PC-9 (cell line): ENCODE measurements at regions not wholly inside any gene's neighbourhood (a gene's known extent, or its start where the extent isn't known, plus 50 kb on each side); places are given as distances from the start of the nearest gene placed in this dataset.

Experiments
- BruUV-seq: library from RNA; stranded (reverse); fragments of 400-500 nt; replicated peaks from 2 replicates; lab custom pipeline; 2021; lab: Mats Ljungman, UMichigan
- CTCF ChIA-PET: fragments of 300-600 bp; sonication (Branson Sonifier 250); formaldehyde crosslinking; loops from one replicate; lab custom pipeline; 2022; ENCODE audit warnings: antibody characterized with exemption; lab: Charles Lee
- POLR2A ChIA-PET: fragments of 300-600 bp; sonication (Branson Sonifier 250); formaldehyde crosslinking; loops from one replicate; lab custom pipeline; 2022; ENCODE audit warnings: antibody characterized with exemption; ENCODE audit not compliant: unreplicated experiment; lab: Charles Lee
- DNase-seq, 2 experiments: peaks; one replicate each; pipeline versions ENCODE4 v3.0.0 to v3.0.0-alpha.2; 2015 to 2022; ENCODE audit warnings: mixed read lengths in 1 of 2
- H2AFZ ChIP-seq: fragments of 200-600 bp; sonication (generic); 2 replicates; pipeline ENCODE4 v1.8.1; 2017; ENCODE audit warnings: antibody characterized with exemption
- H3F3A ChIP-seq: fragments of 200-600 bp; sonication (generic); 2 replicates; pipeline ENCODE4 v1.8.1; 2017; ENCODE audit warnings: antibody characterized with exemption, mild to moderate bottlenecking, low read depth; ENCODE audit not compliant: insufficient read depth
- H3K27ac ChIP-seq: fragments of 200-600 bp; sonication (generic); 2 replicates; pipeline ENCODE4 v1.6.1; 2016; ENCODE audit warnings: mixed run types
- H3K27me3 ChIP-seq: fragments of 200-600 bp; sonication (generic); 2 replicates; pipeline ENCODE4 v1.6.1; 2016; ENCODE audit warnings: low read depth, mixed run types; ENCODE audit not compliant: insufficient read depth
- H3K36me3 ChIP-seq: fragments of 200-600 bp; sonication (generic); 2 replicates; pipeline ENCODE4 v1.6.1; 2016; ENCODE audit warnings: low read depth, mixed run types
- H3K4me1 ChIP-seq: fragments of 200-600 bp; sonication (generic); replicated peaks from 2 replicates; pipeline ENCODE4 v1.6.1; 2016; ENCODE audit warnings: mixed run types; ENCODE audit not compliant: insufficient read depth
- H3K4me2 ChIP-seq: fragments of 200-600 bp; sonication (generic); 2 replicates; pipeline ENCODE4 v1.6.1; 2017; ENCODE audit warnings: mixed run types
- H3K4me3 ChIP-seq: fragments of 200-600 bp; sonication (generic); 2 replicates; pipeline ENCODE4 v1.6.1; 2016; ENCODE audit warnings: mixed run types
- H3K79me2 ChIP-seq: fragments of 200-600 bp; sonication (generic); 2 replicates; pipeline ENCODE4 v1.6.1; 2017; ENCODE audit warnings: low read depth, mixed run types
- H3K9me2 ChIP-seq: fragments of 200-600 bp; sonication (generic); 2 replicates; pipeline ENCODE4 v1.8.1; 2017; ENCODE audit warnings: mild to moderate bottlenecking; ENCODE audit not compliant: insufficient read depth
- H3K9me3 ChIP-seq: fragments of 200-600 bp; sonication (generic); 2 replicates; pipeline ENCODE4 v1.8.1; 2016; ENCODE audit warnings: low read depth; ENCODE audit not compliant: insufficient read depth
- H4K20me1 ChIP-seq: fragments of 200-600 bp; sonication (generic); 2 replicates; pipeline ENCODE4 v1.8.1; 2017; ENCODE audit not compliant: insufficient read depth
- CTCF ChIP-seq: fragments of 200-600 bp; sonication (generic); conservative IDR thresholded peaks from 2 replicates; pipeline ENCODE4 v1.6.1; 2017; ENCODE audit warnings: mixed run types, antibody characterized with exemption, mild to moderate bottlenecking, moderate library complexity
- EZH2 ChIP-seq: fragments of 200-600 bp; sonication (generic); IDR thresholded peaks from 2 replicates; pipeline ENCODE4 v1.8.0; 2017; ENCODE audit warnings: antibody characterized with exemption, low read depth
- intact Hi-C: fragments of 100-400 bp; cut with micrococcal nuclease; formaldehyde crosslinking; loops from one replicate; pipeline ENCODE4 v1.10.0; 2022; ENCODE audit not compliant: unreplicated experiment

- no peaks in the 10 kb centered on the region for H3K79me2 ChIP-seq
- no peak overlapping the region for H2AFZ ChIP-seq
- no peaks in the 10 kb centered on the region for H3K36me3 ChIP-seq
- DNase-seq, result no peak
- no peaks in the 10 kb centered on the region for H3K9me3 ChIP-seq
- ChIA-PET CTCF (no interaction called here), POLR2A (no interaction called here)
- no peaks in the 10 kb centered on the region for H3K4me1 ChIP-seq
- H3K9me2 ChIP-seq, result no peaks in the 10 kb centered on the region; the same call in 1 of the 2 replicates
- H4K20me1 ChIP-seq, result no peaks in the 10 kb centered on the region
- H3K4me3 ChIP-seq, result no peak overlapping the region
- intact Hi-C loops, result no loop called here
- H3K27me3 ChIP-seq, result no peaks in the 10 kb centered on the region
- TF ChIP-seq CTCF, result no peak
- TF ChIP-seq EZH2, result no peak
- no peaks in the 10 kb centered on the region; the same call in 1 of the 2 replicates for H3F3A ChIP-seq
- no peak overlapping the region for H3K27ac ChIP-seq
- BruUV-seq, result no TSS peak
- no peak overlapping the region for H3K4me2 ChIP-seq
These were observed 188.4 kb upstream of the NR4A3 start for GRCh38 chr9:99633265-99633664.

- TF ChIP-seq CTCF (no peak), EZH2 (no peak)
- POLR2A ChIA-PET, result no interaction called here
- Histone ChIP-seq H3K36me3 (no peaks in the 10 kb centered on the region), H2AFZ (no peak overlapping the region), H3F3A (no peaks in the 10 kb centered on the region; the same call in 1 of the 2 replicates), H3K4me3 (no peak overlapping the region), H3K27me3 (no peaks in the 10 kb centered on the region), H3K27ac (no peak overlapping the region), H3K79me2 (no peaks in the 10 kb centered on the region), H3K9me2 (no peaks in the 10 kb centered on the region; the same call in 1 of the 2 replicates), H3K4me1 (no peaks in the 10 kb centered on the region), H3K9me3 (no peaks in the 10 kb centered on the region), H3K4me2 (no peak overlapping the region), H4K20me1 (no peaks in the 10 kb centered on the region)
- intact Hi-C loops, result no loop called here
- no peak for DNase-seq
- CTCF ChIA-PET, result no interaction called here
- BruUV-seq, result no TSS peak
These were observed 187.5 kb upstream of the NR4A3 start for GRCh38 chr9:99634186-99634585.

- Histone ChIP-seq H3K9me3 (no peaks in the 10 kb centered on the region), H3K27me3 (no peaks in the 10 kb centered on the region), H3K4me3 (no peak overlapping the region), H3K4me1 (no peaks in the 10 kb centered on the region), H3K9me2 (no peaks in the 10 kb centered on the region), H3K79me2 (no peaks in the 10 kb centered on the region), H3K4me2 (no peak overlapping the region), H4K20me1 (no peaks in the 10 kb centered on the region), H3K36me3 (no peaks in the 10 kb centered on the region), H2AFZ (no peak overlapping the region), H3F3A (no peaks in the 10 kb centered on the region; the same call in 1 of the 2 replicates), H3K27ac (no peak overlapping the region)
- POLR2A ChIA-PET, result no interaction called here
- intact Hi-C loops, result no loop called here
- DNase-seq, result no peak
- BruUV-seq, result no TSS peak
- CTCF ChIA-PET, result no interaction called here
- TF ChIP-seq EZH2, result no peak
- no peak for TF ChIP-seq CTCF
These were observed 186.7 kb upstream of the NR4A3 start for GRCh38 chr9:99635032-99635431.
